Spleen (tissue), 7 donors: ENCODE measurements at regions not wholly inside any gene's neighbourhood (a gene's known extent, or its start where the extent isn't known, plus 50 kb on each side); places are given as distances from the start of the nearest gene placed in this dataset.

Experiments
- CTCF ChIP-seq, 11 experiments: fragments of 200-600 bp in 7 of 11; fragments of 450-650 bp in 4 of 11; sonication (generic) in 4 of 11; IDR thresholded peaks in 8 of 11; conservative IDR thresholded peaks in 3 of 11; 1 replicate in 7 of 11; 2 replicates in 4 of 11; pipeline versions ENCODE4 v1.4.0 to v1.8.0; 2016 to 2021; ENCODE audit warnings: antibody characterized with exemption in 11 of 11, inconsistent platforms in 4 of 11, mild to moderate bottlenecking in 1 of 11
- POLR2AphosphoS5 ChIP-seq, 3 donors: sonication (generic); formaldehyde crosslinking; IDR thresholded peaks; one replicate each; pipeline ENCODE4 v1.5.1; 2017; ENCODE audit warnings: antibody characterized with exemption in 3 of 3
- donor health status: DM: no; HTN: no; CAD: no; lungs with moderate emphysema.
- donor health status: DM: no; HTN: no; CAD: no.
- donor health status: DM: no; HTN: no; CAD: no.

GRCh38 chr14:62451221-62451620 is 594.0 kb downstream of the KCNH5 start:
- TF ChIP-seq POLR2AphosphoS5 (IDR thresholded peaks at IDR 0.05), result no peak
- no peak for TF ChIP-seq CTCF (IDR thresholded peaks at IDR 0.05 in 8 of 11, conservative IDR thresholded peaks at IDR 0.05 in 3 of 11)
